ENCODE measurements at regions not wholly inside any gene's neighbourhood (a gene's known extent, or its start where the extent isn't known, plus 50 kb on each side); places are given as distances from the start of the nearest gene placed in this dataset.

DNA sequence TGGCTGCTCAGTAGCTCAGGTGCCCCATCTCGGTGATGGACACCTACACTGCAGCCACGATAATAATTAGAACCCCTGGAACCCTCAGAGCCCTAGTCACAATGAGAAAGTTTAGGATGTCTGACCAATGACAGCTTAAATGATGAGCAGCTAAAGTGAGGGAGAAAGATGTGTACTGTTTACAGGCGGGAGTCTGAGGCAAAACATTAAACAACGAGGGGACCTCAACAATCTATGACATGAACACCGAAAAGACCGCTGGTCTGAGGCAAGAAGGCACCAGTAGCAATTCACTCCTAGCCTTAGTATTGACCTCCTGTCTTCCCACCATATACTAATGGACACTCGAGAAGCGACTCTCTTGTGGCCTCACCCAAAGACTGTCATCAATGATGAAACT lies 369.5 kb upstream of the SMIM31 start:
- TF ChIP-seq, protein P1, sequence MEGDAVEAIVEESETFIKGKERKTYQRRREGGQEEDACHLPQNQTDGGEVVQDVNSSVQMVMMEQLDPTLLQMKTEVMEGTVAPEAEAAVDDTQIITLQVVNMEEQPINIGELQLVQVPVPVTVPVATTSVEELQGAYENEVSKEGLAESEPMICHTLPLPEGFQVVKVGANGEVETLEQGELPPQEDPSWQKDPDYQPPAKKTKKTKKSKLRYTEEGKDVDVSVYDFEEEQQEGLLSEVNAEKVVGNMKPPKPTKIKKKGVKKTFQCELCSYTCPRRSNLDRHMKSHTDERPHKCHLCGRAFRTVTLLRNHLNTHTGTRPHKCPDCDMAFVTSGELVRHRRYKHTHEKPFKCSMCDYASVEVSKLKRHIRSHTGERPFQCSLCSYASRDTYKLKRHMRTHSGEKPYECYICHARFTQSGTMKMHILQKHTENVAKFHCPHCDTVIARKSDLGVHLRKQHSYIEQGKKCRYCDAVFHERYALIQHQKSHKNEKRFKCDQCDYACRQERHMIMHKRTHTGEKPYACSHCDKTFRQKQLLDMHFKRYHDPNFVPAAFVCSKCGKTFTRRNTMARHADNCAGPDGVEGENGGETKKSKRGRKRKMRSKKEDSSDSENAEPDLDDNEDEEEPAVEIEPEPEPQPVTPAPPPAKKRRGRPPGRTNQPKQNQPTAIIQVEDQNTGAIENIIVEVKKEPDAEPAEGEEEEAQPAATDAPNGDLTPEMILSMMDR (IDR thresholded peaks at IDR 0.05; ENCODE audit: low read length) = no peak
- no peak for TF ChIP-seq EZH2 (optimal IDR thresholded peaks at IDR 0.05; ENCODE audit: low read depth, low read length)
